GM23338 (cell line): ENCODE measurements at regions not wholly inside any gene's neighbourhood (a gene's known extent, or its start where the extent isn't known, plus 50 kb on each side); places are given as distances from the start of the nearest gene placed in this dataset.

Experiments used
- EZH2 ChIP-seq: fragments of 200-600 bp; sonication (generic); IDR thresholded peaks from one replicate; pipeline ENCODE4 v1.8.0; 2017; ENCODE audit warnings: antibody characterized with exemption, mild to moderate bottlenecking, low read depth; ENCODE audit not compliant: unreplicated experiment
- NANOG ChIP-seq: IDR thresholded peaks from 2 replicates; pipeline ENCODE4 v1.6.1; 2016; ENCODE audit warnings: antibody characterized with exemption, borderline replicate concordance
- TF ChIP-seq, protein P1 (sequence below): fragments of 250-450 bp; sonication (Bioruptor Pico); IDR thresholded peaks from 2 replicates; pipeline ENCODE4 v1.5.0; 2020; ENCODE audit warnings: mild to moderate bottlenecking, moderate library complexity
- TF ChIP-seq, protein P2 (sequence below): IDR thresholded peaks from one replicate; pipeline ENCODE4 v1.6.1; 2018; ENCODE audit warnings: antibody characterized with exemption; ENCODE audit not compliant: unreplicated experiment
- TF ChIP-seq, protein P3 (sequence below), 2 experiments: fragments of 200-600 bp in 1 of 2; sonication (generic) in 1 of 2; conservative IDR thresholded peaks; 2 replicates each; pipeline versions ENCODE4 v1.5.1 to v1.6.1; 2016 to 2017; ENCODE audit warnings: antibody characterized with exemption in 2 of 2, low read depth in 2 of 2, mild to moderate bottlenecking in 2 of 2, moderate library complexity in 1 of 2

DNA sequence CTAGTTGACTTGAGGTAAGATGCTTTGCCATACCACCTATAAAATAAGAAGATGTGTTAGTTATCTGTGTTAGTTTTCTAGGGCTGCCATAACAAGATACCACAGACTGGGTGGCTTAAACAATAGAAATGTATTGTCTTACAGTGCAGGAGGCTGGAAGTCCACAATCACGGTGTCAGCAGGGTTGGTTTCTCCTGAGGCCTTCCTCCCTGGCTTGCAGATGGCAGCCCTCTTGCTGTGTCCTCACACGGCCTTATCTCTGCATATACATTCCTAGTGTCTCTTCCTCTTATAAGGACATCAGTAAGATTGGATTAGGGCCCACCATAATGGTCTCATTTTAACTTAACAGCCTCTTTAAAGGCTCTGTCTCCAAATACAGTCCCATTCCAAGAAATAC lies 192.1 kb downstream of the GATA3 start (continued):
- TF ChIP-seq, protein P1, sequence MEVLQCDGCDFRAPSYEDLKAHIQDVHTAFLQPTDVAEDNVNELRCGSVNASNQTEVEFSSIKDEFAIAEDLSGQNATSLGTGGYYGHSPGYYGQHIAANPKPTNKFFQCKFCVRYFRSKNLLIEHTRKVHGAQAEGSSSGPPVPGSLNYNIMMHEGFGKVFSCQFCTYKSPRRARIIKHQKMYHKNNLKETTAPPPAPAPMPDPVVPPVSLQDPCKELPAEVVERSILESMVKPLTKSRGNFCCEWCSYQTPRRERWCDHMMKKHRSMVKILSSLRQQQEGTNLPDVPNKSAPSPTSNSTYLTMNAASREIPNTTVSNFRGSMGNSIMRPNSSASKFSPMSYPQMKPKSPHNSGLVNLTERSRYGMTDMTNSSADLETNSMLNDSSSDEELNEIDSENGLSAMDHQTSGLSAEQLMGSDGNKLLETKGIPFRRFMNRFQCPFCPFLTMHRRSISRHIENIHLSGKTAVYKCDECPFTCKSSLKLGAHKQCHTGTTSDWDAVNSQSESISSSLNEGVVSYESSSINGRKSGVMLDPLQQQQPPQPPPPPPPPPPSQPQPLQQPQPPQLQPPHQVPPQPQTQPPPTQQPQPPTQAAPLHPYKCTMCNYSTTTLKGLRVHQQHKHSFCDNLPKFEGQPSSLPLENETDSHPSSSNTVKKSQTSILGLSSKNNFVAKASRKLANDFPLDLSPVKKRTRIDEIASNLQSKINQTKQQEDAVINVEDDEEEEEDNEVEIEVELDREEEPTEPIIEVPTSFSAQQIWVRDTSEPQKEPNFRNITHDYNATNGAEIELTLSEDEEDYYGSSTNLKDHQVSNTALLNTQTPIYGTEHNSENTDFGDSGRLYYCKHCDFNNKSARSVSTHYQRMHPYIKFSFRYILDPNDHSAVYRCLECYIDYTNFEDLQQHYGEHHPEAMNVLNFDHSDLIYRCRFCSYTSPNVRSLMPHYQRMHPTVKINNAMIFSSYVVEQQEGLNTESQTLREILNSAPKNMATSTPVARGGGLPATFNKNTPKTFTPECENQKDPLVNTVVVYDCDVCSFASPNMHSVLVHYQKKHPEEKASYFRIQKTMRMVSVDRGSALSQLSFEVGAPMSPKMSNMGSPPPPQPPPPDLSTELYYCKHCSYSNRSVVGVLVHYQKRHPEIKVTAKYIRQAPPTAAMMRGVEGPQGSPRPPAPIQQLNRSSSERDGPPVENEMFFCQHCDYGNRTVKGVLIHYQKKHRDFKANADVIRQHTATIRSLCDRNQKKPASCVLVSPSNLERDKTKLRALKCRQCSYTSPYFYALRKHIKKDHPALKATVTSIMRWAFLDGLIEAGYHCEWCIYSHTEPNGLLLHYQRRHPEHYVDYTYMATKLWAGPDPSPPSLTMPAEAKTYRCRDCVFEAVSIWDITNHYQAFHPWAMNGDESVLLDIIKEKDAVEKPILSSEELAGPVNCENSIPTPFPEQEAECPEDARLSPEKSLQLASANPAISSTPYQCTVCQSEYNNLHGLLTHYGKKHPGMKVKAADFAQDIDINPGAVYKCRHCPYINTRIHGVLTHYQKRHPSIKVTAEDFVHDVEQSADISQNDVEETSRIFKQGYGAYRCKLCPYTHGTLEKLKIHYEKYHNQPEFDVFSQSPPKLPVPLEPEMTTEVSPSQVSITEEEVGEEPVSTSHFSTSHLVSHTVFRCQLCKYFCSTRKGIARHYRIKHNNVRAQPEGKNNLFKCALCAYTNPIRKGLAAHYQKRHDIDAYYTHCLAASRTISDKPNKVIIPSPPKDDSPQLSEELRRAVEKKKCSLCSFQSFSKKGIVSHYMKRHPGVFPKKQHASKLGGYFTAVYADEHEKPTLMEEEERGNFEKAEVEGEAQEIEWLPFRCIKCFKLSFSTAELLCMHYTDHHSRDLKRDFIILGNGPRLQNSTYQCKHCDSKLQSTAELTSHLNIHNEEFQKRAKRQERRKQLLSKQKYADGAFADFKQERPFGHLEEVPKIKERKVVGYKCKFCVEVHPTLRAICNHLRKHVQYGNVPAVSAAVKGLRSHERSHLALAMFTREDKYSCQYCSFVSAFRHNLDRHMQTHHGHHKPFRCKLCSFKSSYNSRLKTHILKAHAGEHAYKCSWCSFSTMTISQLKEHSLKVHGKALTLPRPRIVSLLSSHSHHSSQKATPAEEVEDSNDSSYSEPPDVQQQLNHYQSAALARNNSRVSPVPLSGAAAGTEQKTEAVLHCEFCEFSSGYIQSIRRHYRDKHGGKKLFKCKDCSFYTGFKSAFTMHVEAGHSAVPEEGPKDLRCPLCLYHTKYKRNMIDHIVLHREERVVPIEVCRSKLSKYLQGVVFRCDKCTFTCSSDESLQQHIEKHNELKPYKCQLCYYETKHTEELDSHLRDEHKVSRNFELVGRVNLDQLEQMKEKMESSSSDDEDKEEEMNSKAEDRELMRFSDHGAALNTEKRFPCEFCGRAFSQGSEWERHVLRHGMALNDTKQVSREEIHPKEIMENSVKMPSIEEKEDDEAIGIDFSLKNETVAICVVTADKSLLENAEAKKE (CRISPR knock-in tag), result no peak
- no peak for TF ChIP-seq NANOG
- TF ChIP-seq EZH2, result no peak
- TF ChIP-seq, protein P2, sequence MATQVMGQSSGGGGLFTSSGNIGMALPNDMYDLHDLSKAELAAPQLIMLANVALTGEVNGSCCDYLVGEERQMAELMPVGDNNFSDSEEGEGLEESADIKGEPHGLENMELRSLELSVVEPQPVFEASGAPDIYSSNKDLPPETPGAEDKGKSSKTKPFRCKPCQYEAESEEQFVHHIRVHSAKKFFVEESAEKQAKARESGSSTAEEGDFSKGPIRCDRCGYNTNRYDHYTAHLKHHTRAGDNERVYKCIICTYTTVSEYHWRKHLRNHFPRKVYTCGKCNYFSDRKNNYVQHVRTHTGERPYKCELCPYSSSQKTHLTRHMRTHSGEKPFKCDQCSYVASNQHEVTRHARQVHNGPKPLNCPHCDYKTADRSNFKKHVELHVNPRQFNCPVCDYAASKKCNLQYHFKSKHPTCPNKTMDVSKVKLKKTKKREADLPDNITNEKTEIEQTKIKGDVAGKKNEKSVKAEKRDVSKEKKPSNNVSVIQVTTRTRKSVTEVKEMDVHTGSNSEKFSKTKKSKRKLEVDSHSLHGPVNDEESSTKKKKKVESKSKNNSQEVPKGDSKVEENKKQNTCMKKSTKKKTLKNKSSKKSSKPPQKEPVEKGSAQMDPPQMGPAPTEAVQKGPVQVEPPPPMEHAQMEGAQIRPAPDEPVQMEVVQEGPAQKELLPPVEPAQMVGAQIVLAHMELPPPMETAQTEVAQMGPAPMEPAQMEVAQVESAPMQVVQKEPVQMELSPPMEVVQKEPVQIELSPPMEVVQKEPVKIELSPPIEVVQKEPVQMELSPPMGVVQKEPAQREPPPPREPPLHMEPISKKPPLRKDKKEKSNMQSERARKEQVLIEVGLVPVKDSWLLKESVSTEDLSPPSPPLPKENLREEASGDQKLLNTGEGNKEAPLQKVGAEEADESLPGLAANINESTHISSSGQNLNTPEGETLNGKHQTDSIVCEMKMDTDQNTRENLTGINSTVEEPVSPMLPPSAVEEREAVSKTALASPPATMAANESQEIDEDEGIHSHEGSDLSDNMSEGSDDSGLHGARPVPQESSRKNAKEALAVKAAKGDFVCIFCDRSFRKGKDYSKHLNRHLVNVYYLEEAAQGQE, result no peak
- TF ChIP-seq, protein P3, sequence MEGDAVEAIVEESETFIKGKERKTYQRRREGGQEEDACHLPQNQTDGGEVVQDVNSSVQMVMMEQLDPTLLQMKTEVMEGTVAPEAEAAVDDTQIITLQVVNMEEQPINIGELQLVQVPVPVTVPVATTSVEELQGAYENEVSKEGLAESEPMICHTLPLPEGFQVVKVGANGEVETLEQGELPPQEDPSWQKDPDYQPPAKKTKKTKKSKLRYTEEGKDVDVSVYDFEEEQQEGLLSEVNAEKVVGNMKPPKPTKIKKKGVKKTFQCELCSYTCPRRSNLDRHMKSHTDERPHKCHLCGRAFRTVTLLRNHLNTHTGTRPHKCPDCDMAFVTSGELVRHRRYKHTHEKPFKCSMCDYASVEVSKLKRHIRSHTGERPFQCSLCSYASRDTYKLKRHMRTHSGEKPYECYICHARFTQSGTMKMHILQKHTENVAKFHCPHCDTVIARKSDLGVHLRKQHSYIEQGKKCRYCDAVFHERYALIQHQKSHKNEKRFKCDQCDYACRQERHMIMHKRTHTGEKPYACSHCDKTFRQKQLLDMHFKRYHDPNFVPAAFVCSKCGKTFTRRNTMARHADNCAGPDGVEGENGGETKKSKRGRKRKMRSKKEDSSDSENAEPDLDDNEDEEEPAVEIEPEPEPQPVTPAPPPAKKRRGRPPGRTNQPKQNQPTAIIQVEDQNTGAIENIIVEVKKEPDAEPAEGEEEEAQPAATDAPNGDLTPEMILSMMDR (conservative IDR thresholded peaks at IDR 0.05; ENCODE audit: low read depth in 2 of 2), result no peak
